H1 (cell line): ENCODE measurements at regions not wholly inside any gene's neighbourhood (a gene's known extent, or its start where the extent isn't known, plus 50 kb on each side); places are given as distances from the start of the nearest gene placed in this dataset.

Source experiments
- CHD2 ChIP-seq: IDR thresholded peaks from 2 replicates; pipeline ENCODE4 v1.6.1; 2012; ENCODE audit warnings: low read length, improper control_type of control experiment
- EZH2 ChIP-seq: fragments of 200-600 bp; sonication (generic); IDR thresholded peaks from 2 replicates; pipeline ENCODE4 v1.7.1; 2012; ENCODE audit warnings: low read depth, mild to moderate bottlenecking, moderate library complexity, low read length, inconsistent platforms; ENCODE audit not compliant: severe bottlenecking
- MAFK ChIP-seq: IDR thresholded peaks from 2 replicates; pipeline ENCODE4 v1.6.1; 2012; ENCODE audit warnings: low read depth, mild to moderate bottlenecking, improper control_type of control experiment, low read length
- NRF1 ChIP-seq: IDR thresholded peaks from 2 replicates; pipeline ENCODE4 v1.6.1; 2011; ENCODE audit warnings: mild to moderate bottlenecking, low read depth, low read length, improper control_type of control experiment
- RAD21 ChIP-seq, 2 experiments: IDR thresholded peaks in 1 of 2; conservative IDR thresholded peaks in 1 of 2; 2 replicates each; pipeline ENCODE4 v1.6.1; 2011; ENCODE audit warnings: low read depth in 2 of 2, low read length in 2 of 2, improper control_type of control experiment in 1 of 2, inconsistent platforms in 1 of 2, mild to moderate bottlenecking in 1 of 2, moderate library complexity in 1 of 2
- SAP30 ChIP-seq: fragments of 300-600 bp; sonication (generic); IDR thresholded peaks from 2 replicates; pipeline ENCODE4 v1.7.1; 2012; ENCODE audit warnings: low read length, moderate library complexity, mild to moderate bottlenecking, inconsistent platforms; ENCODE audit not compliant: insufficient read depth, insufficient replicate concordance

GRCh38 chr9:82134010-82134409 lies 145.4 kb downstream of the SPATA31D1 start (continued):
- TF ChIP-seq EZH2, result no peak
- TF ChIP-seq MAFK, result no peak
- TF ChIP-seq CHD2, result no peak
- no peak for TF ChIP-seq RAD21 (IDR thresholded peaks at IDR 0.05 in 1 of 2, conservative IDR thresholded peaks at IDR 0.05 in 1 of 2; ENCODE audit: low read depth in 2 of 2, low read length in 2 of 2)
- TF ChIP-seq SAP30, result no peak
- TF ChIP-seq NRF1, result no peak
